Stomach (tissue), 8 donors: ENCODE measurements at regions not wholly inside any gene's neighbourhood (a gene's known extent, or its start where the extent isn't known, plus 50 kb on each side); places are given as distances from the start of the nearest gene placed in this dataset.

Experiments used
- DNase-seq, 2 donors: peaks; one replicate each; pipeline versions ENCODE4 v3.0.0 to v3.0.0-alpha.2; 2013 to 2019
- H3K27ac ChIP-seq, 5 donors: fragments of 200-600 bp in 4 of 5; sonication (generic) in 4 of 5; one replicate each; pipeline ENCODE4 v1.5.1; 2013 to 2019; ENCODE audit warnings: mild to moderate bottlenecking in 1 of 5, moderate library complexity in 1 of 5
- H3K27me3 ChIP-seq, 3 donors: fragments of 200-600 bp; sonication (generic); one replicate each; pipeline ENCODE4 v1.5.1; 2017 to 2019; ENCODE audit warnings: mixed run types in 1 of 3
- H3K36me3 ChIP-seq, 4 donors: fragments of 200-600 bp; sonication (generic); 1 replicate in 3 of 4; 2 replicates in 1 of 4; pipeline ENCODE4 v1.5.1; 2016 to 2019
- H3K4me1 ChIP-seq, 4 donors: fragments of 200-600 bp; sonication (generic); one replicate each; pipeline ENCODE4 v1.5.1; 2016 to 2019
- H3K4me3 ChIP-seq, 4 donors: fragments of 200-600 bp; sonication (generic) in 3 of 4; one replicate each; pipeline ENCODE4 v1.5.1; 2016 to 2019; ENCODE audit warnings: mild to moderate bottlenecking in 1 of 4
- H3K9me3 ChIP-seq, 4 donors: fragments of 200-600 bp; sonication (generic); one replicate each; pipeline ENCODE4 v1.5.1; 2016 to 2019
- EP300 ChIP-seq: sonication (generic); formaldehyde crosslinking; IDR thresholded peaks from one replicate; pipeline ENCODE4 v1.6.1; 2017; ENCODE audit warnings: antibody characterized with exemption
- POLR2A ChIP-seq, 4 donors: fragments of 450-650 bp; IDR thresholded peaks; one replicate each; pipeline ENCODE4 v1.6.1; 2016; ENCODE audit warnings: antibody characterized with exemption in 4 of 4, control low read depth in 2 of 4, mild to moderate bottlenecking in 1 of 4, moderate library complexity in 1 of 4
- POLR2AphosphoS5 ChIP-seq, 3 donors: sonication (generic); formaldehyde crosslinking; IDR thresholded peaks; one replicate each; pipeline ENCODE4 v1.6.1; 2016; ENCODE audit warnings: antibody characterized with exemption in 3 of 3
- WGBS, 5 donors: extraction: QIAGEN DNeasy Blood & Tissue Kit in 3 of 5; methylation state at CpG; one replicate each; pipeline versions ENCODE4 v1.1.5 to v1.1.7; 2013 to 2018; 5-methylcytosine and 5-hydroxymethylcytosine counted together
- intact Hi-C: fragments of 100-400 bp; cut with DNase I; formaldehyde crosslinking; loops from one replicate; pipeline ENCODE4 v1.15.1; 2023; ENCODE audit warnings: low total_unique reads
- TF ChIP-seq, protein P1 (sequence below), 7 experiments: fragments of 450-650 bp in 4 of 7; fragments of 200-600 bp in 3 of 7; sonication (generic) in 3 of 7; IDR thresholded peaks; one replicate each; pipeline ENCODE4 v1.5.1; 2016 to 2019; ENCODE audit warnings: antibody characterized with exemption in 7 of 7, control low read depth in 2 of 7, mild to moderate bottlenecking in 1 of 7
- donor health status: healthy with polysubstance abuse.
- donor health status: Bipolar disorder and iron deficiency.
- donor health status: healthy.

DNA sequence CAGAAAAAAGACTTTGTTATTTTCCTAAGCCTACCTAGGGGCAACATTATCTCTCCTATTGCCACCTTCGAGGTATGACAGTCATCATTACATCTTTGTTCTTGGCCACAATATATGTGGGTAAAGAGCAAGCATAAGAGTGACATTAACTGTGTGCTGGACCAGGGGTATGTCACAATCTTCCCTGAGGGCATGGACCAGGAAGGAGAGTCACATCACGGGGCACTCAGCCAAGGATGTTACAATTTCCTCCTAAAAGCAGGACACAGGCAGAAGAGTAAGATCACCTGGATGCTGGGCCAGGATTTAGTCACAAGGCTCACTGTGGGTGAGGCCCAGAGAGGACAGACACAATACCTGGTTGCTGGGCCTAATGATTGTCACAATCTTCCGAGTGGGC lies 53.0 kb upstream of the ZNF728 start:
- Histone ChIP-seq H3K27ac (no peak overlapping the region), H3K27me3 (no peaks in the 10 kb centered on the region), H3K9me3 (peaks cover 0 to 62% (median 10%) of the 10 kb centered on the region in 4 donors), H3K4me1 (no peaks in the 10 kb centered on the region), H3K36me3 (no peaks in the 10 kb centered on the region), H3K4me3 (no peak overlapping the region)
- 48 to 83% (median 66%) methylated on average over 3 of the region's 3 CpGs for WGBS, 5 donors
- no peak for TF ChIP-seq POLR2AphosphoS5 (IDR thresholded peaks at IDR 0.05)
- no peak for TF ChIP-seq EP300
- TF ChIP-seq, protein P1, sequence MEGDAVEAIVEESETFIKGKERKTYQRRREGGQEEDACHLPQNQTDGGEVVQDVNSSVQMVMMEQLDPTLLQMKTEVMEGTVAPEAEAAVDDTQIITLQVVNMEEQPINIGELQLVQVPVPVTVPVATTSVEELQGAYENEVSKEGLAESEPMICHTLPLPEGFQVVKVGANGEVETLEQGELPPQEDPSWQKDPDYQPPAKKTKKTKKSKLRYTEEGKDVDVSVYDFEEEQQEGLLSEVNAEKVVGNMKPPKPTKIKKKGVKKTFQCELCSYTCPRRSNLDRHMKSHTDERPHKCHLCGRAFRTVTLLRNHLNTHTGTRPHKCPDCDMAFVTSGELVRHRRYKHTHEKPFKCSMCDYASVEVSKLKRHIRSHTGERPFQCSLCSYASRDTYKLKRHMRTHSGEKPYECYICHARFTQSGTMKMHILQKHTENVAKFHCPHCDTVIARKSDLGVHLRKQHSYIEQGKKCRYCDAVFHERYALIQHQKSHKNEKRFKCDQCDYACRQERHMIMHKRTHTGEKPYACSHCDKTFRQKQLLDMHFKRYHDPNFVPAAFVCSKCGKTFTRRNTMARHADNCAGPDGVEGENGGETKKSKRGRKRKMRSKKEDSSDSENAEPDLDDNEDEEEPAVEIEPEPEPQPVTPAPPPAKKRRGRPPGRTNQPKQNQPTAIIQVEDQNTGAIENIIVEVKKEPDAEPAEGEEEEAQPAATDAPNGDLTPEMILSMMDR (IDR thresholded peaks at IDR 0.05): no peak
- no peak for TF ChIP-seq POLR2A (IDR thresholded peaks at IDR 0.05)
- no peak for DNase-seq
- intact Hi-C loops: no loop called here

DNA sequence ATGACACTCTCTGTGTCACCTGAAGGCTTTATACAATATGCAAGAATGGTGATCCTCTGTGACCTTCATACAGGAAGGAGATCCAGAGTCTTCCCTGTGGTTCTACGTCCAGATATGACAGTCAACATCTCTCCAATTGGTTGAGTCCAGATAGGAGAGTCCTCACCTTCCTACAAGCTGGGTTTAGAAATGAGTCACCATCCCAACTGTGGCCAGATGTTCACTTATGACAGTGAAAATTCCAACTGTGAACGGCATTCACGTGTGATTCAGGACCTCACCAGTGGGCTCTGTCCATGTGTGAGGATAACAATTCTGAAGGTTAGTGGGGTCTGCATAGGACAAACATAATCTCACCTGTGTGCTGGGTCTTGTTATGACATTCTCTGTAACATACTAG lies 52.5 kb upstream of the ZNF728 start:
- Histone ChIP-seq H3K4me1 (no peaks in the 10 kb centered on the region), H3K36me3 (no peaks in the 10 kb centered on the region), H3K27ac (no peak overlapping the region), H3K4me3 (no peak overlapping the region), H3K27me3 (no peaks in the 10 kb centered on the region), H3K9me3 (peaks cover 0 to 62% (median 9%) of the 10 kb centered on the region in 4 donors)
- TF ChIP-seq POLR2A (IDR thresholded peaks at IDR 0.05) (no peak), EP300 (no peak), POLR2AphosphoS5 (IDR thresholded peaks at IDR 0.05) (no peak)
- TF ChIP-seq, protein P1 (IDR thresholded peaks at IDR 0.05): no peak
- DNase-seq: no peak
- 77 to 92% (median 80%) methylated on average over 3 of the region's 3 CpGs for WGBS, 5 donors
- intact Hi-C loops: no loop called here

DNA sequence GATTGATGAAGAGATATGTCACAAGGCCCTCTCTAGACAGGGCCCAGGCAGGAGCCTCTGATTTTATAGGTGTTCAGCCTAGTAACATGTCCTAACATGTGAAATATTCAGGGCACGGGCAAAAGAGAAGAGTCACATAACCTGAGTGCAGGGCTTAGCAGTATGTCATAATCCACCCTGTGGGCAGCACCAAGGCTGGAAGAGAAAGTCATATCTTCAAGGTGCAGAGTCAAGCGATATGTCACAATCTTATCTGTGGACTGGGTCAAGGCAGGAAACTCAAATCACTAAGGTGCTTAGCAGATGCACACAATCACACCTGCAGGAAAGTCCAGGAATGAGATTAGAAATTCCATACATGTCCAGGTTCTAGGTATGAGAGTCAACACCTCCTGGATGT lies 51.5 kb upstream of the ZNF728 start:
- no peak for DNase-seq
- H3K36me3 ChIP-seq: no peaks in the 10 kb centered on the region
- peaks cover 0 to 63% (median 12%) of the 10 kb centered on the region in 4 donors for H3K9me3 ChIP-seq
- H3K27me3 ChIP-seq: no peaks in the 10 kb centered on the region
- H3K4me3 ChIP-seq: no peak overlapping the region
- 76 to 95% (median 84%) methylated on average over 2 of the region's 2 CpGs for WGBS, 5 donors
- no peak for TF ChIP-seq POLR2A (IDR thresholded peaks at IDR 0.05)
- TF ChIP-seq, protein P1 (IDR thresholded peaks at IDR 0.05): no peak
- no peak overlapping the region for H3K27ac ChIP-seq
- no peaks in the 10 kb centered on the region for H3K4me1 ChIP-seq
- intact Hi-C loops: no loop called here
